Right lobe of liver (tissue), 6 donors: ENCODE measurements at regions not wholly inside any gene's neighbourhood (a gene's known extent, or its start where the extent isn't known, plus 50 kb on each side); places are given as distances from the start of the nearest gene placed in this dataset.

Experiments
- ATAC-seq, 4 donors: fragments of 200-7000 bp; cut with Tn5 transposase; one replicate each; pipeline ENCODE4 v1.9.1; 2020; ENCODE audit warnings: mild to moderate bottlenecking in 4 of 4, moderate library complexity in 4 of 4
- DNase-seq, 3 donors: peaks; one replicate each; pipeline ENCODE4 v3.0.0-alpha.2; 2020
- H3K27ac ChIP-seq, 3 donors: fragments of 200-600 bp; one replicate each; pipeline ENCODE4 v1.8.0; 2022
- H3K27me3 ChIP-seq, 2 donors: fragments of 200-600 bp; one replicate each; pipeline ENCODE4 v1.8.0; 2022
- H3K36me3 ChIP-seq, 4 donors: fragments of 200-600 bp; sonication (generic) in 1 of 4; one replicate each; pipeline versions ENCODE4 v1.5.1 to v1.8.0; 2017 to 2022; ENCODE audit warnings: control low read depth in 1 of 4
- H3K4me1 ChIP-seq, 4 donors: fragments of 200-600 bp; sonication (generic) in 1 of 4; one replicate each; pipeline versions ENCODE4 v1.5.1 to v1.8.0; 2017 to 2022; ENCODE audit warnings: control low read depth in 1 of 4
- H3K4me3 ChIP-seq, 3 donors: fragments of 200-600 bp; one replicate each; pipeline ENCODE4 v1.8.0; 2022
- H3K9me3 ChIP-seq, 4 donors: fragments of 200-600 bp; sonication (generic) in 1 of 4; one replicate each; pipeline versions ENCODE4 v1.5.1 to v1.8.0; 2017 to 2022; ENCODE audit warnings: control low read depth in 1 of 4
- CTCF ChIP-seq, 4 donors: fragments of 200-600 bp in 3 of 4; fragments of 450-650 bp in 1 of 4; IDR thresholded peaks; one replicate each; pipeline versions ENCODE4 v1.5.1 to v1.8.0; 2016 to 2022; ENCODE audit warnings: antibody characterized with exemption in 4 of 4, mild to moderate bottlenecking in 2 of 4
- POLR2A ChIP-seq: fragments of 450-650 bp; IDR thresholded peaks from one replicate; pipeline ENCODE4 v1.6.1; 2017; ENCODE audit warnings: antibody characterized with exemption, mild to moderate bottlenecking
- WGBS: methylation state at CpG from one replicate; pipeline ENCODE4 v1.1.6; 2018; ENCODE audit warnings: low coverage, low lambda C conversion rate; ENCODE audit not compliant: insufficient coverage; ENCODE audit errors: missing lambda C conversion rate; 5-methylcytosine and 5-hydroxymethylcytosine counted together
- intact Hi-C, 2 donors: fragments of 100-400 bp; cut with DNase I; formaldehyde crosslinking; loops; one replicate each; pipeline versions ENCODE4 v1.11.2 to v1.14.1; 2022
- donor health status: DM: no; HTN: yes; CAD: no.
- donor health status: DM: no; HTN: no; CAD: no.
- donor health status: DM: no; HTN: no; CAD: no.
- donor health status: DM: no; HTN: yes; CAD: no.
- donor health status: DM: no; HTN: yes; CAD: no.

GRCh38 chr20:11807054-11808048 is 110.3 kb upstream of the BTBD3 start:
- TF ChIP-seq CTCF (IDR thresholded peaks at IDR 0.05) (no peak), POLR2A (no peak)
- Histone ChIP-seq H3K27me3 (no peaks in the 10 kb centered on the region), H3K4me3 (no peak overlapping the region), H3K4me1 (no peaks in the 10 kb centered on the region), H3K36me3 (no peaks in the 10 kb centered on the region), H3K27ac (no peak overlapping the region), H3K9me3 (no peaks in the 10 kb centered on the region)
- intact Hi-C loops, result no loop called here
- DNase-seq (no peak), ATAC-seq (peak in 1 of 4 donors; percentile 25)
- WGBS, result 28% methylated on average over 4 of the region's 4 CpGs

GRCh38 chr20:11808841-11809240 is 108.9 kb upstream of the BTBD3 start:
- ATAC-seq (no peak), DNase-seq (no peak)
- Histone ChIP-seq H3K27me3 (no peaks in the 10 kb centered on the region), H3K36me3 (no peaks in the 10 kb centered on the region), H3K4me1 (no peaks in the 10 kb centered on the region), H3K27ac (no peak overlapping the region), H3K4me3 (no peak overlapping the region), H3K9me3 (no peaks in the 10 kb centered on the region)
- TF ChIP-seq POLR2A, result no peak
- no peak for TF ChIP-seq CTCF (IDR thresholded peaks at IDR 0.05)
- intact Hi-C loops, result no loop called here
- 68% methylated on average over 5 of the region's 5 CpGs for WGBS

- no peak overlapping the region for H3K27ac ChIP-seq
- no peaks in the 10 kb centered on the region for H3K27me3 ChIP-seq
- 32% methylated on average over 4 of the region's 4 CpGs for WGBS
- H3K9me3 ChIP-seq, result no peaks in the 10 kb centered on the region
- H3K36me3 ChIP-seq, result no peaks in the 10 kb centered on the region
- no peak overlapping the region for H3K4me3 ChIP-seq
- TF ChIP-seq POLR2A (no peak), CTCF (IDR thresholded peaks at IDR 0.05) (no peak)
- intact Hi-C loops, result no loop called here
- H3K4me1 ChIP-seq, result no peaks in the 10 kb centered on the region
- ATAC-seq (no peak), DNase-seq (no peak)
These were observed 107.2 kb upstream of the BTBD3 start for GRCh38 chr20:11810311-11811083.

- no peaks in the 10 kb centered on the region for H3K27me3 ChIP-seq
These were observed 104.4 kb upstream of the BTBD3 start for GRCh38 chr20:11813106-11813890.

More at GRCh38 chr20:11813106-11813890, 104.4 kb upstream of the BTBD3 start:
- Histone ChIP-seq H3K36me3 (no peaks in the 10 kb centered on the region), H3K27ac (no peak overlapping the region), H3K4me1 (no peaks in the 10 kb centered on the region), H3K4me3 (no peak overlapping the region), H3K9me3 (no peaks in the 10 kb centered on the region)
- DNase-seq (no peak), ATAC-seq (no peak)
- intact Hi-C loops, result no loop called here
- 75% methylated on average over 7 of the region's 14 CpGs for WGBS
- no peak for TF ChIP-seq CTCF (IDR thresholded peaks at IDR 0.05)
- no peak for TF ChIP-seq POLR2A
